GM10266 (cell line): ENCODE measurements at regions not wholly inside any gene's neighbourhood (a gene's known extent, or its start where the extent isn't known, plus 50 kb on each side); places are given as distances from the start of the nearest gene placed in this dataset.

Experiments used
- DNase-seq: peaks from one replicate; pipeline ENCODE4 v3.0.0; 2012; ENCODE audit errors: extremely low spot score
- TF ChIP-seq, protein P1 (sequence below): IDR thresholded peaks from 2 replicates; pipeline ENCODE4 v1.5.1; 2012; ENCODE audit warnings: mild to moderate bottlenecking, low read depth; ENCODE audit not compliant: control insufficient read depth, insufficient read depth; ENCODE audit errors: missing control alignments

DNA sequence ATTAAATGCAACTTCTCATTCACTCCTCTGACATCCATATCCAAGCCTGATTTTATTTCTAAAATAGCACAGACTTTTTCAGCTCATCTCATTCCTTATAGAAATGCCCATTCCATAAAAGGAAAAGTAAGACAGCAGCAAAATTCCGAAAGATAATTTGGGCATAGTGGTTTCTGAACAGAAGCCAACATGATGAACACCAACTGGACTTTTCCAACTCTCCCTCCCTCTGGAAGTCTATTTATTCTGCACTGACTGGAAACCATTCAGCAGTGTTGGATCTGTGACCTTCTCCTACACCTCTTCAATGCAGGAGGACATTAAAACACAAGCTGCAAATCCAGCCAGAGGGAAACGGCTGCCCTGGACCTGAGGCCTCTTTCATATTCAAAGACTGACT, 306.2 kb upstream of the NT5E start:
- no peak for DNase-seq
- TF ChIP-seq, protein P1, sequence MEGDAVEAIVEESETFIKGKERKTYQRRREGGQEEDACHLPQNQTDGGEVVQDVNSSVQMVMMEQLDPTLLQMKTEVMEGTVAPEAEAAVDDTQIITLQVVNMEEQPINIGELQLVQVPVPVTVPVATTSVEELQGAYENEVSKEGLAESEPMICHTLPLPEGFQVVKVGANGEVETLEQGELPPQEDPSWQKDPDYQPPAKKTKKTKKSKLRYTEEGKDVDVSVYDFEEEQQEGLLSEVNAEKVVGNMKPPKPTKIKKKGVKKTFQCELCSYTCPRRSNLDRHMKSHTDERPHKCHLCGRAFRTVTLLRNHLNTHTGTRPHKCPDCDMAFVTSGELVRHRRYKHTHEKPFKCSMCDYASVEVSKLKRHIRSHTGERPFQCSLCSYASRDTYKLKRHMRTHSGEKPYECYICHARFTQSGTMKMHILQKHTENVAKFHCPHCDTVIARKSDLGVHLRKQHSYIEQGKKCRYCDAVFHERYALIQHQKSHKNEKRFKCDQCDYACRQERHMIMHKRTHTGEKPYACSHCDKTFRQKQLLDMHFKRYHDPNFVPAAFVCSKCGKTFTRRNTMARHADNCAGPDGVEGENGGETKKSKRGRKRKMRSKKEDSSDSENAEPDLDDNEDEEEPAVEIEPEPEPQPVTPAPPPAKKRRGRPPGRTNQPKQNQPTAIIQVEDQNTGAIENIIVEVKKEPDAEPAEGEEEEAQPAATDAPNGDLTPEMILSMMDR: no peak

DNA sequence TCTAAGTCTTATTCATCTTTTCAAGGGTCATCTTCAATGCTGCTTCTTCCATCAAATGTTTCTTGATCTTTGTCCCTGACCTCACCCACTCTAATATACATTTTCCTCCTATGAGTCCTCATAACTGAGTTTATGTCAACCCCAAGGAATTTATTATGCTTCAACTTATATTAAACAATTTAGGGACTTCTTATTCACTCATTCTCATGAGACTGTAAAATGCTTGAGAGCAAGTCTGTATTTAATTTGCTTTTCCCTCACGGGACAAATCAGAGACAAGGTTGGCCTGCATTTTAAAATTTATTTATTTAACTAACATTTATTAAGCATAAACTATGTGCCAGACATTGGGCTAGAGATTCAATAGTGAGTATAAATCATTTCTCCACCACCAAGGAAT, 312.0 kb upstream of the NT5E start:
- no peak for DNase-seq
- TF ChIP-seq, protein P1: no peak

DNA sequence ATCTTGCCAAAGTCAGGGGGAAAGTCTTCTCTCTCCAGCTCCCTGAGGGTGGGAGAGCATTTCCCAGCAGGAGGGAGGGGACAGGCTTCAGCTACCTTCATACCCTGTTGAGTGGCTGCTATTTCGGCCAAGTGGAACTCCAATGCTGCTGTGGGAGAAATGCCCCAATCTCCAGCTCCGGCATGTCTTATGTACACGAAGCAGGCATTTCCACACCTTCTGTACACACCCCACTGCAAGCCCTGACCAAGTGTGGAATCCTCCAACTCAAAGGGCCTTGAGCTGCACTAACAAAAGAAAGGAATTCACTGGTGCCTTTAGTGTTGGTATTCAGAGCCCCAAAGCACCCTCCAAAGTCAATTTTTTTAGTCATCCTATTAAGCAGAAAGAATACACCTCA, 313.6 kb upstream of the NT5E start:
- no peak for DNase-seq
- TF ChIP-seq, protein P1: no peak

DNA sequence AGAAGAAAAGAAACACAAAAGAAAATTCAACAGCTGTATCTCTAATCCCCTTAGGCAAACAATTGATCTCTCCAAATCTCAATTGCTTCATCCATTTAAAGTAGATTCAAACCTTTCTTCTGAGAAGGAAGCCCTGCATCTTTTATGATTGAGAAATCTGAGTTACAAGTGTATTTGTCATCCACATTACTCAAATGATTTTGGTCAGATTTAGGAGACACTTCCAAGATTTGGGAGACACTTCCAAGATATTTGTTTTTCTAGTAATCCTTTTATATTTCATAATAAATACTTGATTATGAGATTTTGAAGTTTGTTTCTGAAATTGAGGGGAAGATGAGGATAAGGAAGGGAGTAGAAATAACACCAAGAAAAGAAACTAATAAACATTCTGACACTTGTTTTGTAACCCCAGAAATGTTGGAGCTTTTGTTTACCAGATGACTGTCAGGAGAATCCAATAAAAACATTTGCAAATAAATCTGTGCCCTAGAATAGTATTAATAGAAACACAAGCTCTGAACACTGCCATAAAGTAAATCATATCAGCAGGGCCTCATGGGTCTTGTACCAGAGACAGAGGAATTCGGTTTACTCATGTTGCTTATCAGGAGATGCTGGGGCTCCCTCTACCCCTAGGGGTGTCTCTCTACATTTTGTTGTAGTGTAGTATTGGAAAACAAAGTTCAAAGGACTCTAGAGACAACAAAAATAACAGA, 314.3 kb upstream of the NT5E start:
- DNase-seq: no peak
- TF ChIP-seq, protein P1: no peak

DNA sequence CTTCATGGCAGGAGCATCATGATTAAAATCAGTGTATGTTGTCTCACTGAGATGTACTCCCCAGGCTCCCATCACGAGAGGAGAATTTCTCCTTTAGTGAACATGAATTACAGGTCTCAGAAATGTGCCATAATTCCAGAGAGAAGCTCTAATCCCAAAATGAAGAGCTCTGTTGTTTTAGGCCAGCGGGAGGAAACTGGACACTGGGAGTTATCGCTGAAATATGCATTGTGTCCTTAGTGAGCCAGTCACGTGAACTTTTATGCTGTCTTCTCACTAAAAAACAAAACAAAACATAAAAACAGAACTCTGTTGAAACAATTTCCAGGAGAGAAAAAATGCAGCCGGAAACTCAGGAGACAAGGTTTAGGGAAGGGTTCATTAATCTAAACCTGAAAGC, 315.7 kb upstream of the NT5E start:
- no peak for DNase-seq
- TF ChIP-seq, protein P1: no peak

DNA sequence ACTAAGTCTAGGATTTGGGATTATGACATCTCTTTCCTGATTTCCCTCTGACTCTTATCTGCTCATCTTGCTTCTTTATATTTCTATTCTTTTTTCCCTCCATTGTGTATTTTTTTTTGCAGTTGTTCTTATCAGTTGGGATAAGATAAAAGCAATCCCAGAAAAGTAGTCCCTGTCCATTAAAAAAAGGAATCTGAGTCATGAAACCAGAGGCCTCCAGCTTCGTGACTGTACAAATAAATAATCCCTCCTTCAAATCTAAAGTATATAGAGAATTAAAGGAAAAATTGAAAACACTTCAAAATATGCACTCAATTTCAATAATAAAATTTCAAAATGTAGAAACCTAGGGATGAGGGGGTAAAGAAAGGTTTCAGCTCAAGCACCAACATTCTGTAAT, 317.8 kb upstream of the NT5E start:
- DNase-seq: no peak
- TF ChIP-seq, protein P1: no peak

DNA sequence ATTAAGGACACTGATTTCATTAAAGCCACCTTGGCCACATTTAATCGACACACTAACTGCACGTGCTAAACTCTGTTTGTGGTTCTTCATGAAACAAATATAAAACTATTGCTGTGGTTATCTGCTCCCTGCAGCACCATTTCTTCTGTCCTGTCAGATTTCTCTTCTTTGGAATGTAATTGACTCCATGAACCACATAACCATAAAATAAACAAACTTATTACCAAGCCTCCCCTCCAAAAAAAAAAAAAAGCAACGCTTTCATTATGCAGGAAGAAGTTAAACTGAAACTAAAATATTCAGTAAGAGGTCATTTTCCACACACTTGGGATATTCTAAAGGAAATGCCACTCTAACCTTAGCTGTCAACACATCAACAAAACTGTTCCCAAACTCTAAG, 319.1 kb upstream of the NT5E start:
- no peak for DNase-seq
- TF ChIP-seq, protein P1: no peak
